K562 (cell line): ENCODE measurements at regions not wholly inside any gene's neighbourhood (a gene's known extent, or its start where the extent isn't known, plus 50 kb on each side); places are given as distances from the start of the nearest gene placed in this dataset.

ENCODE experiments used
- ATAC-seq: fragments of 200-7000 bp; cut with Tn5 transposase; 3 replicates; pipeline ENCODE4 v1.9.1; 2020; ENCODE audit warnings: moderate library complexity
- BruUV-seq: library from RNA; stranded (reverse); fragments of 400-500 nt; replicated peaks from 2 replicates; lab custom pipeline; 2021; lab: Mats Ljungman, UMichigan
- CTCF ChIA-PET: fragments of 300-600 bp; formaldehyde crosslinking; extraction: SDS; loops from one replicate; lab custom pipeline; 2021; ENCODE audit warnings: low intra/inter-chr PET ratio; lab: Yijun Ruan, JAX
- POLR2A ChIA-PET: fragments of 300-600, 350-650 bp; sonication (Branson Sonifier 250); formaldehyde crosslinking; extraction: SDS; loops from one replicate; lab custom pipeline; 2021; ENCODE audit warnings: antibody characterized with exemption, inconsistent platforms; lab: Yijun Ruan, JAX
- DNase-seq, 4 experiments: peaks; one replicate each; pipeline versions ENCODE4 v3.0.0 to v3.0.0-alpha.2; 2011 to 2018; ENCODE audit warnings: low spot score in 3 of 4, mixed read lengths in 3 of 4; ENCODE audit errors: extremely low read depth in 1 of 4
- FAIRE-seq: peaks from 2 replicates; lab custom pipeline; 2011; peaks lifted over from hg19 to GRCh38; lab: Jason Lieb, UNC
- H2AFZ ChIP-seq: 2 replicates; pipeline ENCODE4 v1.6.0; 2011; ENCODE audit warnings: low read depth, low read length, control low read depth, inconsistent platforms
- H3K27ac ChIP-seq: fragments of 200-600 bp; 3 replicates; pipeline ENCODE4 v1.8.0; 2011; ENCODE audit warnings: low read depth, mild to moderate bottlenecking, control low read depth, inconsistent platforms, low read length, moderate library complexity, mixed read lengths; ENCODE audit errors: extremely low read depth
- H3K27me3 ChIP-seq, 2 experiments: fragments of 300-600 bp in 1 of 2; 2 replicates in 1 of 2; 3 replicates in 1 of 2; pipeline versions ENCODE4 v1.6.0 to v1.8.0; 2011; ENCODE audit warnings: inconsistent platforms in 2 of 2, low read length in 2 of 2, mild to moderate bottlenecking in 1 of 2, mixed read lengths in 1 of 2, moderate library complexity in 1 of 2; ENCODE audit not compliant: control insufficient read depth in 2 of 2, insufficient read depth in 2 of 2
- H3K36me3 ChIP-seq: fragments of 300-600 bp; 3 replicates; pipeline ENCODE4 v1.8.0; 2011; ENCODE audit warnings: mild to moderate bottlenecking, low read length, inconsistent platforms; ENCODE audit not compliant: control insufficient read depth, insufficient read depth
- H3K4me1 ChIP-seq, 2 experiments: fragments of 200-600 bp in 1 of 2; replicated peaks in 1 of 2; 2 replicates in 1 of 2; 3 replicates in 1 of 2; pipeline versions ENCODE4 v1.5.1 to v1.8.0; 2011; ENCODE audit warnings: inconsistent platforms in 2 of 2, low read length in 2 of 2, mild to moderate bottlenecking in 1 of 2, mixed read lengths in 1 of 2, moderate library complexity in 1 of 2; ENCODE audit not compliant: control insufficient read depth in 2 of 2, insufficient read depth in 2 of 2
- H3K4me2 ChIP-seq: 2 replicates; pipeline ENCODE4 v1.6.1; 2011; ENCODE audit warnings: low read length, control low read depth, inconsistent platforms, mixed read lengths; ENCODE audit not compliant: insufficient read depth
- H3K4me3 ChIP-seq: fragments of 200-600 bp; sonication (generic), shearing (Covaris generic); 2 replicates; pipeline ENCODE4 v1.5.1; 2016; ENCODE audit warnings: control low read depth, inconsistent platforms
- H3K79me2 ChIP-seq: fragments of 200-600 bp; 3 replicates; pipeline ENCODE4 v1.8.0; 2011; ENCODE audit warnings: low read length, inconsistent platforms; ENCODE audit not compliant: control insufficient read depth, insufficient read depth
- H3K9ac ChIP-seq, 2 experiments: 2 replicates each; pipeline versions ENCODE4 v1.6.0 to v1.6.1; 2011; ENCODE audit warnings: low read depth in 2 of 2, low read length in 2 of 2, control low read depth in 1 of 2, inconsistent platforms in 1 of 2, mild to moderate bottlenecking in 1 of 2, mixed read lengths in 1 of 2; ENCODE audit not compliant: insufficient read depth in 1 of 2
- H3K9me1 ChIP-seq: one replicate; pipeline ENCODE4 v1.6.0; 2011; ENCODE audit warnings: inconsistent platforms, mild to moderate bottlenecking, low read length, moderate library complexity; ENCODE audit not compliant: control insufficient read depth, insufficient read depth
- H3K9me3 ChIP-seq: replicated peaks from 2 replicates; pipeline ENCODE4 v1.5.1; 2011; ENCODE audit warnings: low read depth, low read length, inconsistent platforms; ENCODE audit not compliant: control insufficient read depth, insufficient read depth
- H4K20me1 ChIP-seq: replicated peaks from 2 replicates; pipeline ENCODE4 v1.6.1; 2011; ENCODE audit warnings: low read length, inconsistent platforms, mixed read lengths; ENCODE audit not compliant: control insufficient read depth, insufficient read depth
- BCL6 ChIP-seq: fragments of 250-450 bp; sonication (Bioruptor Pico); IDR thresholded peaks from 2 replicates; pipeline ENCODE4 v1.4.0; 2020
- NUFIP1 ChIP-seq: fragments of 450-650 bp; IDR thresholded peaks from 2 replicates; pipeline ENCODE4 v1.6.1; 2018; ENCODE audit not compliant: partially characterized antibody
- PML ChIP-seq: IDR thresholded peaks from 2 replicates; pipeline ENCODE4 v1.6.1; 2012; ENCODE audit warnings: low read length, inconsistent platforms
- POLR2AphosphoS2 ChIP-seq: IDR thresholded peaks from 2 replicates; pipeline ENCODE4 v1.6.1; 2012; ENCODE audit warnings: low read length, improper control_type of control experiment
- RBM25 ChIP-seq: fragments of 200-400 bp; formaldehyde crosslinking; IDR thresholded peaks from 2 replicates; pipeline ENCODE4 v1.6.1; 2018; ENCODE audit warnings: low read length, low read depth, moderate library complexity; ENCODE audit not compliant: severe bottlenecking
- ZKSCAN8 ChIP-seq: fragments of 200-800 bp; sonication (Bioruptor generic); IDR thresholded peaks from 2 replicates; pipeline ENCODE4 v1.6.1; 2016; ENCODE audit warnings: missing genetic modification characterization, missing compliant biosample characterization
- ZNF143 ChIP-seq: sonication (generic); formaldehyde crosslinking; IDR thresholded peaks from 2 replicates; pipeline ENCODE4 v1.9.0; 2022; ENCODE audit warnings: mild to moderate bottlenecking, missing genetic modification reagents
- in situ Hi-C: fragments of 300-500 bp; cut with MboI; formaldehyde crosslinking; loops from 4 replicates; pipeline ENCODE4 v1.15.0; 2018; ENCODE audit warnings: inconsistent platforms, mixed read lengths
- intact Hi-C: fragments of 100-400 bp; cut with micrococcal nuclease; formaldehyde crosslinking; loops from 2 replicates; pipeline ENCODE4 v1.14.2; 2022
- TF ChIP-seq, protein P1 (sequence below): fragments of 250-450 bp; sonication (Bioruptor Pico); IDR thresholded peaks from 2 replicates; pipeline ENCODE4 v1.5.0; 2021; ENCODE audit warnings: mild to moderate bottlenecking, moderate library complexity
- TF ChIP-seq, protein P2 (sequence below): fragments of 450-650 bp; IDR thresholded peaks from 2 replicates; pipeline ENCODE4 v1.6.1; 2017; ENCODE audit warnings: mild to moderate bottlenecking, moderate library complexity

DNA sequence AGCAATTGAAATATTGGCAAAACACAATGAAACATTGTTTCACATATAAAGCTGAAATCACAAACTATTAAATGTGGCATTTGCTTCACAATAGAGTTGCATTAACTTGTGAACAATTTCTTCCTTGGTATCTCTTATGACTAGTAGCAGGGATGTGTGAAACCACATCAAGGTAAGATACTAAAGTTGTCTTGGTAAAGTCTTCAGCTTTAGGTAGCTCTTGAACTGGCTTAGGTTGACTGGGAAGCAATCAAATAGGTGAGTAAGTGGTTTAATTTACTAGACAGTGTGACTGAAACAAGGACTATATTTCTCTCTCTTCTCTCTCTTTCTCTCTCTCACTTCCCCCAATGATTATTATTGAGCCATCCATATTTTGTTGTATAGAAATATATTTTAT, 141.5 kb upstream of the KCNK2 start:
- H3K27ac ChIP-seq = no peak overlapping the region
- no TSS peak for BruUV-seq
- H3K4me1 ChIP-seq = peaks cover 0 to 4% of the 10 kb centered on the region in 2 experiments; a peak in 2 of 5 replicates
- H3K27me3 ChIP-seq = no peaks in the 10 kb centered on the region
- CTCF ChIA-PET = no interaction called here
- intact Hi-C loops = no loop called here
- no peaks in the 10 kb centered on the region for H3K9me1 ChIP-seq
- FAIRE-seq = no peak
- H3K4me3 ChIP-seq = no peak overlapping the region
- TF ChIP-seq RBM25 (no peak), BCL6 (no peak), NUFIP1 (no peak), POLR2AphosphoS2 (no peak), ZNF143 (CRISPR knock-in tag) (no peak), ZKSCAN8 (CRISPR knock-in tag) (no peak), PML (no peak)
- TF ChIP-seq, protein P1, sequence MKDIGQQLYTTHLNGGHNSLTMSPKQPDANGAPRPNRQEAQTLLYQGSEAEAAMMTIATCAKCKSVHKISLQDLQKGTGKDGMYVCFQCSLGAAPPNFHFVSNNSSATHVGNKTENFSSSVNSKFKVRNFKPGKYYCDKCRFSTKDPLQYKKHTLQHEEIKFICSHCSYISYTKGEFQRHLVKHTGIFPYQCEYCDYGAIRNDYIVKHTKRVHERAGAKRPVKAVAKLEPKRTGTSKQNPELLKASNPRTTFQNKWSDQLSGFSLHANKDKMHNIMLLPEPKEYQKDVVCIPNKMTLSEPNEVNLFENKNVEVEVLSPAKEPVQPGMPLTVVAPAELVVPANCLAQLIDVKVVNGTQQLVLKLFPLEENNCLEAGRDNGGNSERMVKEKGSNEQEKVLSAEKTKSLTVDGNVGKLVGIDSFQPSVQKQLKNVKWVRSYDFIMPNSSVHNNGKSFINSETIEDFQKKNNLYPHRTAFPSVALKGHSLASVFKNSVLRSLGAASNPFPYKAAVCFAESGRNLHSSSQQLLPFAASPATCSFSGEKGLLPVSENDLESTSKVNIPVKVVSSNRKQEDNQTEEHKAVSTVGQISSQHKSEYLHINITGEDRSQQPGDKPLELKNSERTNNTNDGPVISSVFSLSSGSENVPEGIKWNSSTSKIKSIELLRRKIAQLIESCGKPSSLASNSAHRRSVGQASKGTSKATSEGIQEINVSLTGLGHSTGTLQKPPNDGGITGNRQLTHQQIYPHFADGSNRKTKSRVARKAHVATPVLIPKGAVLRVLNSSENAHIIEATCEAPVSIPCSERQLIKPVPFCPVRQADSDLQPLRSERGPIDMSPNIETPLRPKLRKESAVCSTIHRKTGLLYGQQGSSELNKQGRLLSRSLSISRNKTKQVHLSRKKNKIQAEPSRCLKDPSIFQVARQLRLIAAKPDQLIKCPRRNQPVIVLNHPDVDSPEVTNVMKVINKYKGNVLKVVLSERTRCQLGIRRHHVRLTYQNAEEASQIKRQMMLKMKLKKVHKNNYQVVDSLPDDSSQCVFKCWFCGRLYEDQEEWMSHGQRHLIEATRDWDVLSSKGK (CRISPR knock-in tag) = no peak
- TF ChIP-seq, protein P2, sequence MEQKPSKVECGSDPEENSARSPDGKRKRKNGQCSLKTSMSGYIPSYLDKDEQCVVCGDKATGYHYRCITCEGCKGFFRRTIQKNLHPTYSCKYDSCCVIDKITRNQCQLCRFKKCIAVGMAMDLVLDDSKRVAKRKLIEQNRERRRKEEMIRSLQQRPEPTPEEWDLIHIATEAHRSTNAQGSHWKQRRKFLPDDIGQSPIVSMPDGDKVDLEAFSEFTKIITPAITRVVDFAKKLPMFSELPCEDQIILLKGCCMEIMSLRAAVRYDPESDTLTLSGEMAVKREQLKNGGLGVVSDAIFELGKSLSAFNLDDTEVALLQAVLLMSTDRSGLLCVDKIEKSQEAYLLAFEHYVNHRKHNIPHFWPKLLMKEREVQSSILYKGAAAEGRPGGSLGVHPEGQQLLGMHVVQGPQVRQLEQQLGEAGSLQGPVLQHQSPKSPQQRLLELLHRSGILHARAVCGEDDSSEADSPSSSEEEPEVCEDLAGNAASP = no peak
- TF ChIP-seq, all 486 proteins: peak for 0
- H3K9me3 ChIP-seq = no peaks in the 10 kb centered on the region
- POLR2A ChIA-PET = interaction anchor here (0.9 kb wide), 1 partner anchor 17 kb away, joined by 3 read pairs; no protein-coding TSS in a partner anchor
- ATAC-seq (no peak), DNase-seq (no peak)
- no peak overlapping the region for H3K9ac ChIP-seq
- no peak overlapping the region for H2AFZ ChIP-seq
- H3K79me2 ChIP-seq = no peaks in the 10 kb centered on the region
- in situ Hi-C loops = no loop called here
- H3K4me2 ChIP-seq = no peak overlapping the region
- no peaks in the 10 kb centered on the region for H4K20me1 ChIP-seq
- H3K36me3 ChIP-seq = no peaks in the 10 kb centered on the region
